ENCODE measurements at regions not wholly inside any gene's neighbourhood (a gene's known extent, or its start where the extent isn't known, plus 50 kb on each side); places are given as distances from the start of the nearest gene placed in this dataset.

DNA sequence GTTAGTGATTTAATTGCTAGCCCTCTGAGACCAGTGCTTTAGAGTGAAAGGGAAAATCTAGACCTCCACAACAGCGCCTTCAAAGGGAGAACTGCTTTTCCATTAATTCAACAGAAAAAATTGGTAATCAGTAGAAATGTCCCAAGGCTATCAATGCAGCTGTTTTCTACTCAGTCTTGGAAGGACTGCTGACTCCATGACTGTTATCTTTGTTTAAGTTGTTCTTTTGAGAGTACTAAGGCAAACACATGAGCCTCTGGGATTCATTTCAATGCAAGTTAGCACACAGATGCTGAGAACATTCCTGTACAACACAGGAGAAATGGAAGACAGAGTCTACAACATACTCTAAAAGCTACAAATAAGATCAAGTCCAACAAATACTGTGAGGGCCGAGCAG, 301.7 kb upstream of the PTCHD4 start:
- Histone ChIP-seq H2BK12ac (ENCODE audit: insufficient read length, low read depth, low read length) (no peak overlapping the region), H3K27me3 (ENCODE audit: insufficient read depth, low read length) (no peaks in the 10 kb centered on the region), H4K91ac (ENCODE audit: insufficient read length, low read depth, low read length) (no peak overlapping the region), H3K23ac (ENCODE audit: insufficient read length, low read depth, low read length) (no peak overlapping the region), H2BK120ac (ENCODE audit: low read depth, low read length, poor library complexity, severe bottlenecking) (no peak overlapping the region), H3K4ac (ENCODE audit: low read depth, low read length) (no peak overlapping the region), H4K5ac (ENCODE audit: insufficient read length, low read depth, low read length) (no peak overlapping the region), H3K27ac (ENCODE audit: insufficient read length, low read depth, low read length) (no peak overlapping the region), H3K9ac (ENCODE audit: extremely low read depth, insufficient read length, low read length) (no peak overlapping the region), H3K14ac (ENCODE audit: insufficient read depth, low read length) (no peak overlapping the region), H3T11ph (ENCODE audit: low read length) (no peak overlapping the region), H2AFZ (ENCODE audit: low read length) (no peak overlapping the region), H3K79me1 (ENCODE audit: insufficient read depth, low read depth, low read length, poor library complexity, severe bottlenecking) (no peaks in the 10 kb centered on the region), H3K79me2 (ENCODE audit: insufficient read depth, low read length) (no peaks in the 10 kb centered on the region), H2BK15ac (ENCODE audit: low read depth, low read length) (no peak overlapping the region), H3K9me3 (ENCODE audit: control insufficient read depth, low read depth, low read length) (no peaks in the 10 kb centered on the region), H4K8ac (replicated peaks; ENCODE audit: insufficient read length, low read depth, low read length) (no peak overlapping the region), H3K4me2 (ENCODE audit: insufficient read depth, insufficient read length, low read length) (no peak overlapping the region), H3K4me1 (ENCODE audit: insufficient read depth, low read length) (no peaks in the 10 kb centered on the region), H3K23me2 (ENCODE audit: insufficient read length, low read depth, low read length, poor library complexity, severe bottlenecking) (no peaks in the 10 kb centered on the region), H2BK20ac (ENCODE audit: low read depth, low read length, poor library complexity, severe bottlenecking) (no peak overlapping the region), H3K18ac (ENCODE audit: insufficient read length, low read depth, low read length) (no peak overlapping the region), H2BK5ac (ENCODE audit: insufficient read length, low read length) (no peak overlapping the region), H2AK5ac (ENCODE audit: insufficient read length, low read length) (no peak overlapping the region), H3K56ac (ENCODE audit: insufficient read length, low read depth, low read length) (no peak overlapping the region), H4K20me1 (ENCODE audit: control insufficient read depth, insufficient read depth, insufficient read length) (no peaks in the 10 kb centered on the region)
- H3K27me3 Mint-ChIP-seq (ENCODE audit: low read depth) = no peaks in the 10 kb centered on the region
- no peaks in the 10 kb centered on the region; a peak in 3 of 5 replicates for H3K9me3 Mint-ChIP-seq
- no peak overlapping the region for H3K4me3 Mint-ChIP-seq
- DNase-seq = no peak
- no peaks in the 10 kb centered on the region for H3K36me3 Mint-ChIP-seq (ENCODE audit: insufficient read depth in 1 of 3, low read depth in 3 of 3)
- WGBS (ENCODE audit: extremely low coverage, insufficient read length, low lambda C conversion rate) = no CpG with 5 or more reads among the region's 2 CpGs
- H3K4me1 Mint-ChIP-seq = no peaks in the 10 kb centered on the region
- H3K27ac Mint-ChIP-seq = no peak overlapping the region
- TF ChIP-seq, protein P1, sequence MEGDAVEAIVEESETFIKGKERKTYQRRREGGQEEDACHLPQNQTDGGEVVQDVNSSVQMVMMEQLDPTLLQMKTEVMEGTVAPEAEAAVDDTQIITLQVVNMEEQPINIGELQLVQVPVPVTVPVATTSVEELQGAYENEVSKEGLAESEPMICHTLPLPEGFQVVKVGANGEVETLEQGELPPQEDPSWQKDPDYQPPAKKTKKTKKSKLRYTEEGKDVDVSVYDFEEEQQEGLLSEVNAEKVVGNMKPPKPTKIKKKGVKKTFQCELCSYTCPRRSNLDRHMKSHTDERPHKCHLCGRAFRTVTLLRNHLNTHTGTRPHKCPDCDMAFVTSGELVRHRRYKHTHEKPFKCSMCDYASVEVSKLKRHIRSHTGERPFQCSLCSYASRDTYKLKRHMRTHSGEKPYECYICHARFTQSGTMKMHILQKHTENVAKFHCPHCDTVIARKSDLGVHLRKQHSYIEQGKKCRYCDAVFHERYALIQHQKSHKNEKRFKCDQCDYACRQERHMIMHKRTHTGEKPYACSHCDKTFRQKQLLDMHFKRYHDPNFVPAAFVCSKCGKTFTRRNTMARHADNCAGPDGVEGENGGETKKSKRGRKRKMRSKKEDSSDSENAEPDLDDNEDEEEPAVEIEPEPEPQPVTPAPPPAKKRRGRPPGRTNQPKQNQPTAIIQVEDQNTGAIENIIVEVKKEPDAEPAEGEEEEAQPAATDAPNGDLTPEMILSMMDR (conservative IDR thresholded peaks at IDR 0.05) = no peak

Measured in H9 (cell line).